ENCODE measurements at regions not wholly inside any gene's neighbourhood (a gene's known extent, or its start where the extent isn't known, plus 50 kb on each side); places are given as distances from the start of the nearest gene placed in this dataset.

GRCh38 chr14:31992011-31992447, 85.1 kb upstream of the ARHGAP5 start:
- TF ChIP-seq CTCF (IDR thresholded peaks at IDR 0.05) (no peak), POLR2A (IDR thresholded peaks at IDR 0.05) (no peak)

Measured in heart left ventricle (tissue), 13 donors.